ENCODE measurements at regions not wholly inside any gene's neighbourhood (a gene's known extent, or its start where the extent isn't known, plus 50 kb on each side); places are given as distances from the start of the nearest gene placed in this dataset.

DNA sequence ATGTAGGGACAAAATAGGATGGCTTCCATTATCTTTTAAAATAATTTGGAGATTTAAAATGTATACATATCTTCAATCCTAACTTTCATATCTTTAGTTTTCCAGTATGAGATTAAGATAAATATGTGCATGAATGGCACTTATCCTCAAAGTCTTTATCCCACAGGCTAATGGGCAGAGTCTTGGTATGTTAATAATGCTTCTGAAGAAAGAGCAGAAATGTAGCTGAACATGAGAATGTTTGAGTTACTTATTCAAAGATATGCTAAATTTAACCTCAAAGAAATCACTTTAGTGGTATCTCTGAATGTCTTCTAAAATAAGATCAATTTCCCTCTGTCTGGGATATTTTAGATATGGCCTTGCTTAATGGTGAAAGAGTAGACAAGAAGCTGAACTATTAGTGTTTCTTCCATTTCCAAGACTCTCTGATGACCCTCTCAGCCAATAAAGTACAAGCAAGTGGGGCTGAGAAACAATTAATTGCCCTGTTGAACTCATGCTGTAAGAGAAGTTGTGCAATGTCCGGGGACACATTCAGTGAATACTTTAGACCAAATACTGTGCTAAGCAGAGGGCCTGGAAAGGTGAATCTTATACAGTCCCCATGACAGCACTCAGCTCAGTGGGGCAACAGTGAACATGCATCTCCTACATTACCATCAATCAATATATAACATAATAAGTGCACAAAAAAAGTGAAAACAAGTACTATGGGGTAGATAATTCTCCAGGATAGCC lies 50.0 kb upstream of the ADAMTSL1 start:
- TF ChIP-seq POLR2AphosphoS5 (IDR thresholded peaks at IDR 0.05; ENCODE audit: low read depth, low read length) (no peak), POLR2A (IDR thresholded peaks at IDR 0.05; ENCODE audit: low read depth, low read length) (no peak), PAX5 (IDR thresholded peaks at IDR 0.05; ENCODE audit: insufficient read depth, low read length, severe bottlenecking) (no peak), TAF1 (IDR thresholded peaks at IDR 0.05; ENCODE audit: low read depth, low read length) (no peak), SPI1 (IDR thresholded peaks at IDR 0.05; ENCODE audit: low read depth, low read length) (no peak)
